ENCODE measurements at regions not wholly inside any gene's neighbourhood (a gene's known extent, or its start where the extent isn't known, plus 50 kb on each side); places are given as distances from the start of the nearest gene placed in this dataset.

GRCh38 chr12:34398706-34399630, 376.7 kb downstream of the ALG10 start:
- Histone ChIP-seq H3K27ac (ENCODE audit: low read depth, low read length) (no peak overlapping the region), H3K4me1 (ENCODE audit: control insufficient read depth, insufficient read depth, low read length, unreplicated experiment) (no peaks in the 10 kb centered on the region), H3K79me2 (ENCODE audit: control insufficient read depth, insufficient read depth, low read length, unreplicated experiment) (no peaks in the 10 kb centered on the region), H3K4me3 (ENCODE audit: low read depth, low read length) (no peak overlapping the region), H3K36me3 (ENCODE audit: insufficient read depth, low read length) (no peaks in the 10 kb centered on the region), H2AFZ (ENCODE audit: low read length, unreplicated experiment) (no peak overlapping the region), H3K27me3 (ENCODE audit: insufficient read depth, low read length) (no peaks in the 10 kb centered on the region)

- Histone ChIP-seq H3K27me3 (ENCODE audit: insufficient read depth, low read length) (no peaks in the 10 kb centered on the region), H3K79me2 (ENCODE audit: control insufficient read depth, insufficient read depth, low read length, unreplicated experiment) (no peaks in the 10 kb centered on the region), H3K4me3 (ENCODE audit: low read depth, low read length) (no peak overlapping the region), H3K4me1 (ENCODE audit: control insufficient read depth, insufficient read depth, low read length, unreplicated experiment) (no peaks in the 10 kb centered on the region), H3K27ac (ENCODE audit: low read depth, low read length) (no peak overlapping the region), H2AFZ (ENCODE audit: low read length, unreplicated experiment) (no peak overlapping the region), H3K36me3 (ENCODE audit: insufficient read depth, low read length) (no peaks in the 10 kb centered on the region)
Observed at GRCh38 chr12:34399631-34400410, 377.5 kb downstream of the ALG10 start.

GRCh38 chr12:34400411-34400881, 378.1 kb downstream of the ALG10 start:
- no peak overlapping the region for H3K4me3 ChIP-seq (ENCODE audit: low read depth, low read length)
- H3K4me1 ChIP-seq (ENCODE audit: control insufficient read depth, insufficient read depth, low read length, unreplicated experiment) = no peaks in the 10 kb centered on the region
- no peaks in the 10 kb centered on the region for H3K27me3 ChIP-seq (ENCODE audit: insufficient read depth, low read length)
- no peaks in the 10 kb centered on the region for H3K79me2 ChIP-seq (ENCODE audit: control insufficient read depth, insufficient read depth, low read length, unreplicated experiment)
- no peak overlapping the region for H2AFZ ChIP-seq (ENCODE audit: low read length, unreplicated experiment)
- no peak overlapping the region for H3K27ac ChIP-seq (ENCODE audit: low read depth, low read length)
- H3K36me3 ChIP-seq (ENCODE audit: insufficient read depth, low read length) = no peaks in the 10 kb centered on the region

- H3K4me3 ChIP-seq (ENCODE audit: low read depth, low read length) = no peak overlapping the region
- no peaks in the 10 kb centered on the region for H3K79me2 ChIP-seq (ENCODE audit: control insufficient read depth, insufficient read depth, low read length, unreplicated experiment)
- no peaks in the 10 kb centered on the region for H3K36me3 ChIP-seq (ENCODE audit: insufficient read depth, low read length)
- no peak overlapping the region for H3K27ac ChIP-seq (ENCODE audit: low read depth, low read length)
- H3K4me1 ChIP-seq (ENCODE audit: control insufficient read depth, insufficient read depth, low read length, unreplicated experiment) = no peaks in the 10 kb centered on the region
- no peaks in the 10 kb centered on the region for H3K27me3 ChIP-seq (ENCODE audit: insufficient read depth, low read length)
- no peak overlapping the region for H2AFZ ChIP-seq (ENCODE audit: low read length, unreplicated experiment)
Observed at GRCh38 chr12:34400986-34401658, 378.8 kb downstream of the ALG10 start.

- H2AFZ ChIP-seq (ENCODE audit: low read length, unreplicated experiment) = no peak overlapping the region
- H3K79me2 ChIP-seq (ENCODE audit: control insufficient read depth, insufficient read depth, low read length, unreplicated experiment) = no peaks in the 10 kb centered on the region
- no peaks in the 10 kb centered on the region for H3K4me1 ChIP-seq (ENCODE audit: control insufficient read depth, insufficient read depth, low read length, unreplicated experiment)
- H3K27me3 ChIP-seq (ENCODE audit: insufficient read depth, low read length) = no peaks in the 10 kb centered on the region
- no peak overlapping the region for H3K27ac ChIP-seq (ENCODE audit: low read depth, low read length)
- H3K4me3 ChIP-seq (ENCODE audit: low read depth, low read length) = no peak overlapping the region
- H3K36me3 ChIP-seq (ENCODE audit: insufficient read depth, low read length) = no peaks in the 10 kb centered on the region
Observed at GRCh38 chr12:34401659-34402227, 379.4 kb downstream of the ALG10 start.

GRCh38 chr12:34402228-34402898, 380.1 kb downstream of the ALG10 start:
- no peak overlapping the region for H3K27ac ChIP-seq (ENCODE audit: low read depth, low read length)
- H3K27me3 ChIP-seq (ENCODE audit: insufficient read depth, low read length) = no peaks in the 10 kb centered on the region

GRCh38 chr12:34402899-34403705, 380.8 kb downstream of the ALG10 start:
- H3K27me3 ChIP-seq (ENCODE audit: insufficient read depth, low read length) = no peaks in the 10 kb centered on the region
- H3K4me1 ChIP-seq (ENCODE audit: control insufficient read depth, insufficient read depth, low read length, unreplicated experiment) = no peaks in the 10 kb centered on the region
- H2AFZ ChIP-seq (ENCODE audit: low read length, unreplicated experiment) = no peak overlapping the region
- H3K36me3 ChIP-seq (ENCODE audit: insufficient read depth, low read length) = no peaks in the 10 kb centered on the region
- H3K4me3 ChIP-seq (ENCODE audit: low read depth, low read length) = no peak overlapping the region
- H3K27ac ChIP-seq (ENCODE audit: low read depth, low read length) = no peak overlapping the region
- H3K79me2 ChIP-seq (ENCODE audit: control insufficient read depth, insufficient read depth, low read length, unreplicated experiment) = no peaks in the 10 kb centered on the region

More at GRCh38 chr12:34402228-34402898, 380.1 kb downstream of the ALG10 start:
- Histone ChIP-seq H3K4me3 (ENCODE audit: low read depth, low read length) (no peak overlapping the region), H3K36me3 (ENCODE audit: insufficient read depth, low read length) (no peaks in the 10 kb centered on the region), H2AFZ (ENCODE audit: low read length, unreplicated experiment) (no peak overlapping the region), H3K4me1 (ENCODE audit: control insufficient read depth, insufficient read depth, low read length, unreplicated experiment) (no peaks in the 10 kb centered on the region), H3K79me2 (ENCODE audit: control insufficient read depth, insufficient read depth, low read length, unreplicated experiment) (no peaks in the 10 kb centered on the region)

- no peaks in the 10 kb centered on the region for H3K4me1 ChIP-seq (ENCODE audit: control insufficient read depth, insufficient read depth, low read length, unreplicated experiment)
- H3K4me3 ChIP-seq (ENCODE audit: low read depth, low read length) = no peak overlapping the region
- H3K27me3 ChIP-seq (ENCODE audit: insufficient read depth, low read length) = no peaks in the 10 kb centered on the region
- H3K79me2 ChIP-seq (ENCODE audit: control insufficient read depth, insufficient read depth, low read length, unreplicated experiment) = no peaks in the 10 kb centered on the region
- no peaks in the 10 kb centered on the region for H3K36me3 ChIP-seq (ENCODE audit: insufficient read depth, low read length)
- H2AFZ ChIP-seq (ENCODE audit: low read length, unreplicated experiment) = no peak overlapping the region
- no peak overlapping the region for H3K27ac ChIP-seq (ENCODE audit: low read depth, low read length)
Observed at GRCh38 chr12:34403706-34404376, 381.5 kb downstream of the ALG10 start.

All from ACC112 (cell line).